WERI-Rb-1 (cell line): ENCODE measurements at regions not wholly inside any gene's neighbourhood (a gene's known extent, or its start where the extent isn't known, plus 50 kb on each side); places are given as distances from the start of the nearest gene placed in this dataset.

Source experiments
- DNase-seq: peaks from one replicate; pipeline ENCODE4 v3.0.0-alpha.2; 2020
- H3K27ac ChIP-seq: fragments of 250-450 bp; sonication (Bioruptor Pico); 2 replicates; pipeline ENCODE4 v1.5.1; 2020; ENCODE audit warnings: mild to moderate bottlenecking, moderate library complexity
- H3K27me3 ChIP-seq: fragments of 250-450 bp; sonication (Bioruptor Pico); 2 replicates; pipeline ENCODE4 v1.5.1; 2021; ENCODE audit warnings: mild to moderate bottlenecking, low read depth, moderate library complexity; ENCODE audit not compliant: insufficient read depth, severe bottlenecking
- H3K36me3 ChIP-seq: fragments of 250-450 bp; sonication (Bioruptor Pico); 2 replicates; pipeline ENCODE4 v1.5.1; 2020; ENCODE audit warnings: mild to moderate bottlenecking, moderate library complexity
- H3K4me3 ChIP-seq: 2 replicates; pipeline ENCODE4 v1.5.1; 2011; ENCODE audit warnings: low read depth, mild to moderate bottlenecking, control low read depth, low read length
- H3K9me3 ChIP-seq: fragments of 250-450 bp; sonication (Bioruptor Pico); 2 replicates; pipeline ENCODE4 v1.5.1; 2021; ENCODE audit warnings: mild to moderate bottlenecking, moderate library complexity; ENCODE audit not compliant: severe bottlenecking
- CTCF ChIP-seq: IDR thresholded peaks from 2 replicates; pipeline ENCODE4 v1.5.1; 2011; ENCODE audit warnings: low read depth, mild to moderate bottlenecking, control low read depth, inconsistent platforms, low read length

DNA sequence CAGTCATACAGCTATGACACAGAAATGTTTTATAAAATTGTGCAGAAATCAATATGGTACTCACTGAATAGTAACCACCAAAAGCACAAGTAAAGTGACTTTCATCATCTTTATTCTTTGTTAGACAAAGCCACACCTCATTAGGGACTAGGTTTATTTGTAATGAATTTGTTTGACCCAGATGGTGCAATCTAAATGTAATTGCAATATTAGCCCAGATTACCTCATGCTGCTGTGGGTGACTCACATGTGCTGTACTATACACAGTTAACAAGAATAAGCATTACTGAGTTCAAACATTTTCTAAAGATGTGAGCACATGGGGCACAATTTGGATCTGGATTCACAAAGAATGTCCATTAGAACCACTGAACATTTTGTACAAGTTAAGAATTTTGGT lies 759.3 kb upstream of the TYRP1 start:
- no peaks in the 10 kb centered on the region for H3K36me3 ChIP-seq
- H3K27ac ChIP-seq, result no peak overlapping the region; the same call in 1 of the 2 replicates
- TF ChIP-seq CTCF, result no peak
- no peak for DNase-seq
- H3K4me3 ChIP-seq, result no peak overlapping the region
- H3K27me3 ChIP-seq, result no peaks in the 10 kb centered on the region
- H3K9me3 ChIP-seq, result no peaks in the 10 kb centered on the region

DNA sequence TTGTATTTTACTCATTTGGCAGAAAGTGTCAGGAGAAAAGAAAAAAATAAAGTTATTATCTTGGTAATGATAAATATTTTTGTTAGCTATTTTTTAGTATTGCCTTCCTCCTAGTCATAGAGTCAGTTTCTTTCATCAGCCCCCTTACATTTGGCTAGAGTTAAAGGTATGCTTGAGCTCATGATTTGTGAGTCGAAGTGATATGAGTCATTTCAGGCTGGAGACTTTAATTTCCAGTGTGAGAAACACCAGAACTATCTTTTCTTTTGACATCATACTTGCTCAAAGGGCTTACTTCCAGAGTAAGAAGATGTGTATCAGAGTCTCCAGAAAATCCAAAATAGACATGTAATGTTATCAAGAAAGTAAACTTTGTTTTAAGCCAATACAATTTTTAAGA lies 746.7 kb upstream of the TYRP1 start:
- no peak for DNase-seq
- H3K9me3 ChIP-seq, result no peaks in the 10 kb centered on the region
- TF ChIP-seq CTCF, result no peak
- H3K36me3 ChIP-seq, result no peaks in the 10 kb centered on the region
- H3K27me3 ChIP-seq, result no peaks in the 10 kb centered on the region
- H3K4me3 ChIP-seq, result no peak overlapping the region
- no peak overlapping the region for H3K27ac ChIP-seq

- no peak overlapping the region for H3K4me3 ChIP-seq
- no peak overlapping the region for H3K27ac ChIP-seq
- H3K9me3 ChIP-seq, result no peaks in the 10 kb centered on the region
- no peak for TF ChIP-seq CTCF
- no peak for DNase-seq
- no peaks in the 10 kb centered on the region for H3K36me3 ChIP-seq
- H3K27me3 ChIP-seq, result no peaks in the 10 kb centered on the region
These were observed 730.9 kb upstream of the TYRP1 start for GRCh38 chr9:11962327-11962726.

DNA sequence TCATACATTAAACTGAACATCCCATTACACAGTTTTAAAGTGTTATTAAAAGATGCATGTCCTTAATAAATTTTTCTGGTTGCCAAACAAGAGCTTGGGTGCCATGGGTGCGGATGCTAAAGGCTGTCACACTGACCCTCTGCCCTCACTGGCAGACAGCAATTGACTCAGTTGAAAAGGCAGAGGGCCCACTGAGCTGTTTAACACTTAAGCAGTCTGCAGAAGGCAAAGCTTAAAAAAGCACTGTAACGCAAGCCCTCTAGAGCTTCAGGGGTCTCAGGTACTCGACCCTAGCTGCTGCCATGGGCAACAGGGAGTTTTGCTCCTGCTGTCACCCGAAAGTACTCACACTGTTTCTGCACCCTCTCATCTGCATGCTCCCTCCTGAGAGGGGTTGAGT lies 726.4 kb upstream of the TYRP1 start:
- no peaks in the 10 kb centered on the region for H3K36me3 ChIP-seq
- H3K27me3 ChIP-seq, result no peaks in the 10 kb centered on the region
- H3K9me3 ChIP-seq, result no peaks in the 10 kb centered on the region
- no peak overlapping the region for H3K27ac ChIP-seq
- no peak for DNase-seq
- H3K4me3 ChIP-seq, result no peak overlapping the region
- TF ChIP-seq CTCF, result no peak

DNA sequence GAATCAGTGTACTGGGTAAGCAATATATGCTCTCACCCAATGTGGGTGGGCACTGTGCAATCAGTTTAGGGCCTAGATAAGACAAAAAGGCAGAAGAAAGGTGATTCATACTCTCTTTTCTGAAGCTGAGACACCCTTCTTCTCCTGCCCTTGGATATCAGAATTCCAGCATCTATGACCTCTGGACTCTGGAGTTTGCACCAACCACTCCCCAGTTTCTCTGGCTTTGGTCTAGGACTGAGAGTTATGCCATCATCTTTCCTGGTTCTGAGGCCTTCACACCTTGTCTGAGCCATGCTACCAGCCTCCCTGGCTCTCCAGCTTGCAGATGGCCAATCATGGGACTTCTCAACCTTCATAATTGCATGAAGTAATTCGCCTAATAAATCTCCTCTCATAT lies 724.6 kb upstream of the TYRP1 start:
- Histone ChIP-seq H3K9me3 (no peaks in the 10 kb centered on the region), H3K27ac (no peak overlapping the region), H3K27me3 (no peaks in the 10 kb centered on the region), H3K4me3 (no peak overlapping the region), H3K36me3 (no peaks in the 10 kb centered on the region)
- no peak for TF ChIP-seq CTCF
- DNase-seq, result no peak

- DNase-seq, result no peak
- Histone ChIP-seq H3K4me3 (no peak overlapping the region), H3K36me3 (no peaks in the 10 kb centered on the region)
These were observed 720.2 kb upstream of the TYRP1 start for GRCh38 chr9:11973011-11973410.

More at GRCh38 chr9:11973011-11973410, 720.2 kb upstream of the TYRP1 start:
- TF ChIP-seq CTCF, result no peak
- H3K27me3 ChIP-seq, result no peaks in the 10 kb centered on the region
- no peak overlapping the region for H3K27ac ChIP-seq
- H3K9me3 ChIP-seq, result no peaks in the 10 kb centered on the region
